B cell (primary cell): ENCODE measurements at regions not wholly inside any gene's neighbourhood (a gene's known extent, or its start where the extent isn't known, plus 50 kb on each side); places are given as distances from the start of the nearest gene placed in this dataset.

ENCODE experiments used
- ATAC-seq: fragments of 200-7000 bp; cut with Tn5 transposase; one replicate; pipeline ENCODE4 v1.10.0; 2021; ENCODE audit warnings: low read depth, mild to moderate bottlenecking, moderate number of reproducible peaks, moderate library complexity
- CTCF ChIA-PET: fragments of 350-600 bp; sonication (Branson Sonifier 250); formaldehyde crosslinking; loops from one replicate; lab custom pipeline; 2021; ENCODE audit warnings: antibody characterized with exemption, inconsistent platforms; lab: Charles Lee
- POLR2A ChIA-PET: fragments of 350-600 bp; sonication (Branson Sonifier 250); formaldehyde crosslinking; loops from one replicate; lab custom pipeline; 2021; ENCODE audit warnings: antibody characterized with exemption; lab: Charles Lee
- DNase-seq: peaks from one replicate; pipeline ENCODE4 v3.0.0; 2013
- H2AFZ ChIP-seq: 2 replicates; pipeline ENCODE4 v1.6.1; 2012; ENCODE audit warnings: mild to moderate bottlenecking, low read depth, low read length; ENCODE audit not compliant: insufficient read depth, poor library complexity, severe bottlenecking
- H3K27ac ChIP-seq, 2 donors: 1 replicate in 1 of 2; 2 replicates in 1 of 2; pipeline ENCODE4 v1.5.1; 2012 to 2013; ENCODE audit warnings: low read length in 2 of 2, mild to moderate bottlenecking in 2 of 2, moderate library complexity in 1 of 2
- H3K27me3 ChIP-seq, 4 experiments: fragments of 200-600 bp in 1 of 4; sonication (generic) in 1 of 4; replicated peaks in 1 of 4; 1 replicate in 2 of 4; 2 replicates in 2 of 4; pipeline versions ENCODE4 v1.6.1 to v1.7.0; 2013 to 2016; ENCODE audit warnings: low read length in 3 of 4, mild to moderate bottlenecking in 2 of 4, mixed read lengths in 1 of 4, moderate library complexity in 1 of 4; ENCODE audit not compliant: insufficient read depth in 4 of 4, control insufficient read depth in 3 of 4; ENCODE audit errors: control extremely low read depth in 1 of 4
- H3K36me3 ChIP-seq, 2 experiments: replicated peaks in 1 of 2; 1 replicate in 1 of 2; 2 replicates in 1 of 2; pipeline versions ENCODE4 v1.6.1 to v1.7.1; 2013; ENCODE audit warnings: low read length in 1 of 2; ENCODE audit not compliant: insufficient read depth in 2 of 2, control insufficient read depth in 1 of 2; ENCODE audit errors: control extremely low read depth in 1 of 2, extremely low read depth in 1 of 2
- H3K4me1 ChIP-seq, 2 donors: fragments of 200-600 bp in 1 of 2; sonication (generic) in 1 of 2; 1 replicate in 1 of 2; 2 replicates in 1 of 2; pipeline versions ENCODE4 v1.5.1 to v1.6.1; 2013 to 2017; ENCODE audit warnings: low read length in 2 of 2; ENCODE audit not compliant: control insufficient read depth in 2 of 2, insufficient read depth in 2 of 2
- H3K4me2 ChIP-seq: replicated peaks from 2 replicates; pipeline ENCODE3; 2012; ENCODE audit warnings: mild to moderate bottlenecking, low read depth, low read length; ENCODE audit not compliant: poor library complexity, severe bottlenecking
- H3K4me3 ChIP-seq, 5 experiments: fragments of 200-600 bp in 1 of 5; sonication (generic) in 1 of 5; 1 replicate in 3 of 5; 2 replicates in 2 of 5; pipeline versions ENCODE4 v1.5.1 to v1.7.0; 2011 to 2016; ENCODE audit warnings: low read length in 4 of 5, mild to moderate bottlenecking in 4 of 5, low read depth in 2 of 5, control low read depth in 1 of 5, moderate library complexity in 1 of 5; ENCODE audit not compliant: insufficient read depth in 1 of 5; ENCODE audit errors: control extremely low read depth in 1 of 5, extremely low read depth in 1 of 5
- H3K79me2 ChIP-seq: fragments of 200-600 bp; sonication (generic); one replicate; pipeline ENCODE4 v1.6.0; 2016; ENCODE audit warnings: low read length; ENCODE audit not compliant: control insufficient read depth, insufficient read depth
- H3K9ac ChIP-seq: fragments of 200-600 bp; sonication (generic); 2 replicates; pipeline ENCODE4 v1.6.1; 2017; ENCODE audit warnings: mild to moderate bottlenecking, low read length, moderate library complexity
- H3K9me3 ChIP-seq, 3 donors: one replicate each; pipeline versions ENCODE4 v1.6.1 to v1.7.1; 2013; ENCODE audit warnings: low read length in 2 of 3; ENCODE audit not compliant: control insufficient read depth in 2 of 3, insufficient read depth in 1 of 3; ENCODE audit errors: control extremely low read depth in 1 of 3
- H4K20me1 ChIP-seq: 2 replicates; pipeline ENCODE4 v1.6.0; 2012; ENCODE audit warnings: mild to moderate bottlenecking, low read length; ENCODE audit not compliant: insufficient read depth, control insufficient read depth, poor library complexity, severe bottlenecking
- H3K27ac Mint-ChIP-seq: one replicate; pipeline ENCODE4 v1.8.0; 2021; ENCODE audit warnings: mixed read lengths
- H3K27me3 Mint-ChIP-seq: one replicate; pipeline ENCODE4 v1.8.0; 2021; ENCODE audit warnings: mixed read lengths
- H3K4me1 Mint-ChIP-seq: one replicate; pipeline ENCODE4 v1.8.0; 2021; ENCODE audit warnings: mixed read lengths
- H3K4me3 Mint-ChIP-seq: one replicate; pipeline ENCODE4 v1.8.0; 2021; ENCODE audit warnings: mixed read lengths
- H3K9me3 Mint-ChIP-seq: one replicate; pipeline ENCODE4 v1.8.0; 2022; ENCODE audit warnings: mixed read lengths; ENCODE audit not compliant: insufficient read depth
- EZH2 ChIP-seq: IDR thresholded peaks from 2 replicates; pipeline ENCODE4 v1.6.1; 2012; ENCODE audit warnings: borderline replicate concordance, low read depth, mild to moderate bottlenecking, moderate library complexity, low read length; ENCODE audit not compliant: insufficient read depth, poor library complexity, severe bottlenecking
- WGBS: methylation state at CpG from one replicate; pipeline ENCODE4 v1.1.5; 2013; ENCODE audit warnings: missing lambda C conversion rate; ENCODE audit not compliant: insufficient coverage; 5-methylcytosine and 5-hydroxymethylcytosine counted together
- intact Hi-C: fragments of 100-400 bp; cut with micrococcal nuclease; formaldehyde crosslinking; loops from one replicate; pipeline ENCODE4 v1.10.0; 2022
- TF ChIP-seq, protein P1 (sequence below): fragments of 200-600 bp; IDR thresholded peaks from one replicate; pipeline ENCODE4 v1.8.0; 2022; ENCODE audit warnings: antibody characterized with exemption, mild to moderate bottlenecking

- H3K9ac ChIP-seq, result no peak overlapping the region
Measured at GRCh38 chr11:70517988-70518907, 119.9 kb downstream of the CTTN start.

DNA sequence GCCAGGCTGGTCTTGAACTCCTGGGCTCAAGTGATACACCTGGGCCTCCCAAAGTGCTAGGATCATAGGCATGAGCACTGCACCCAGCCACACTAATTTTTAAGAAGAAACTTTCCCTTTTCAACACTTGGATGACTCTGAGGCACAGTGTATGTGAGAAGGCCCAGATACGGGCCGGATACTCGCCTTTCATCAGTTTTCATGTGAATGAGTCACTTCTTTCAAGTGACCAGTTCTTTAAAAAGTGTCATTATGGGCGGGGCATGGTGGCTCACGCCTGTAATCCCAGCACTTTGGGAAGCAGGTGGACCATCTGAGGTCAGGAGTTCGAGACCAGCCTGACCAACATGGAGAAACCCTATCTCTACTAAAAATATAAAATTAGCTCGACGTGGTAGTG, 120.8 kb downstream of the CTTN start:
- peaks cover 0 to 5% (median 0%) of the 10 kb centered on the region in 4 experiments for H3K27me3 ChIP-seq
- no peak for TF ChIP-seq EZH2
- TF ChIP-seq, protein P1, sequence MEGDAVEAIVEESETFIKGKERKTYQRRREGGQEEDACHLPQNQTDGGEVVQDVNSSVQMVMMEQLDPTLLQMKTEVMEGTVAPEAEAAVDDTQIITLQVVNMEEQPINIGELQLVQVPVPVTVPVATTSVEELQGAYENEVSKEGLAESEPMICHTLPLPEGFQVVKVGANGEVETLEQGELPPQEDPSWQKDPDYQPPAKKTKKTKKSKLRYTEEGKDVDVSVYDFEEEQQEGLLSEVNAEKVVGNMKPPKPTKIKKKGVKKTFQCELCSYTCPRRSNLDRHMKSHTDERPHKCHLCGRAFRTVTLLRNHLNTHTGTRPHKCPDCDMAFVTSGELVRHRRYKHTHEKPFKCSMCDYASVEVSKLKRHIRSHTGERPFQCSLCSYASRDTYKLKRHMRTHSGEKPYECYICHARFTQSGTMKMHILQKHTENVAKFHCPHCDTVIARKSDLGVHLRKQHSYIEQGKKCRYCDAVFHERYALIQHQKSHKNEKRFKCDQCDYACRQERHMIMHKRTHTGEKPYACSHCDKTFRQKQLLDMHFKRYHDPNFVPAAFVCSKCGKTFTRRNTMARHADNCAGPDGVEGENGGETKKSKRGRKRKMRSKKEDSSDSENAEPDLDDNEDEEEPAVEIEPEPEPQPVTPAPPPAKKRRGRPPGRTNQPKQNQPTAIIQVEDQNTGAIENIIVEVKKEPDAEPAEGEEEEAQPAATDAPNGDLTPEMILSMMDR, result no peak
- no peak overlapping the region for H2AFZ ChIP-seq
- no peaks in the 10 kb centered on the region for H4K20me1 ChIP-seq
- H3K9me3 Mint-ChIP-seq, result no peaks in the 10 kb centered on the region
- H3K36me3 ChIP-seq, result no peaks in the 10 kb centered on the region
- H3K27ac ChIP-seq, result no peak overlapping the region
- WGBS, result 52% methylated on average over 3 of the region's 8 CpGs
- H3K4me1 Mint-ChIP-seq, result no peaks in the 10 kb centered on the region
- no peaks in the 10 kb centered on the region for H3K79me2 ChIP-seq
- H3K27me3 Mint-ChIP-seq, result peaks cover 22% of the 10 kb centered on the region
- no peak overlapping the region for H3K4me3 ChIP-seq
- H3K4me3 Mint-ChIP-seq, result no peak overlapping the region
- CTCF ChIA-PET, result no interaction called here
- ATAC-seq, result no peak
- no peaks in the 10 kb centered on the region for H3K4me1 ChIP-seq
- H3K9ac ChIP-seq, result no peak overlapping the region
- POLR2A ChIA-PET, result no interaction called here
- H3K9me3 ChIP-seq, result peaks cover 0 to 5% (median 0%) of the 10 kb centered on the region in 3 donors
- intact Hi-C loops, result no loop called here
- H3K27ac Mint-ChIP-seq, result no peak overlapping the region
- DNase-seq, result no peak
- no peak overlapping the region for H3K4me2 ChIP-seq

More at GRCh38 chr11:70517988-70518907, 119.9 kb downstream of the CTTN start:
- TF ChIP-seq, protein P1, result no peak
- no peak for TF ChIP-seq EZH2
- Mint-ChIP-seq H3K4me3 (no peak overlapping the region), H3K9me3 (peaks cover 3% of the 10 kb centered on the region), H3K27ac (no peak overlapping the region), H3K4me1 (no peaks in the 10 kb centered on the region), H3K27me3 (peaks cover 22% of the 10 kb centered on the region)
- ChIA-PET CTCF (no interaction called here), POLR2A (no interaction called here)
- Histone ChIP-seq H3K79me2 (no peaks in the 10 kb centered on the region), H3K9me3 (peaks cover 0 to 5% (median 5%) of the 10 kb centered on the region in 3 donors), H3K36me3 (no peaks in the 10 kb centered on the region), H3K27me3 (peaks cover 0 to 5% (median 0%) of the 10 kb centered on the region in 4 experiments), H3K4me2 (no peak overlapping the region), H3K27ac (no peak overlapping the region), H3K4me1 (no peaks in the 10 kb centered on the region), H2AFZ (no peak overlapping the region), H3K4me3 (no peak overlapping the region), H4K20me1 (no peaks in the 10 kb centered on the region)
- DNase-seq (no peak), ATAC-seq (no peak)
- WGBS, result 95% methylated on average over 15 of the region's 22 CpGs
- intact Hi-C loops, result no loop called here
